Embryonic facial prominence (tissue), 1 donor: ENCODE measurements at regions not wholly inside any gene's neighbourhood (a gene's known extent, or its start where the extent isn't known, plus 50 kb on each side); places are given as distances from the start of the nearest gene placed in this dataset.
"Not testable (repeated sequence)": the region's sequence is repeated elsewhere in the genome, so short reads cannot be mapped to it uniquely, and the experiment has no call there.

Source experiments
- DNase-seq: peaks from one replicate; pipeline ENCODE4 v3.0.0-alpha.2; 2016; ENCODE audit errors: extremely low spot score

DNA sequence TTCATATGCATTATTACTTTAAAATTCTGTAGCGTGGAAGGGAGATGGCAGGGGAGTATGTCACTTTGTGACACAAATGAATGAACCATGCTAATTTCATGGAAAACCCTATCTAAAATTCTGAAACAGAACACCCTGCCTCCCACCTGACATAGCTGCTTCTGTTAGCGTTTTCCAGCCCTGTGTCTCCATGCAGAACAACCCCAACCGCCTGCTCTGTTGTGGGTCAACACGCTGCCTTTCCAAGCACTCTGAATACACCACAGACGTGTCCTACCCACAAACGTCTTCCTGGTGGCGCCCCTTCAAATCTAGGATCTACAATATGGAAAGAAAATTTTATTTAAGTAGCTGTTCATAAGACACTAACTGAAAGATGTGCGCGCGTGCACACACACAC lies 238.6 kb downstream of the TRIML1 start:
- no peak for DNase-seq

DNA sequence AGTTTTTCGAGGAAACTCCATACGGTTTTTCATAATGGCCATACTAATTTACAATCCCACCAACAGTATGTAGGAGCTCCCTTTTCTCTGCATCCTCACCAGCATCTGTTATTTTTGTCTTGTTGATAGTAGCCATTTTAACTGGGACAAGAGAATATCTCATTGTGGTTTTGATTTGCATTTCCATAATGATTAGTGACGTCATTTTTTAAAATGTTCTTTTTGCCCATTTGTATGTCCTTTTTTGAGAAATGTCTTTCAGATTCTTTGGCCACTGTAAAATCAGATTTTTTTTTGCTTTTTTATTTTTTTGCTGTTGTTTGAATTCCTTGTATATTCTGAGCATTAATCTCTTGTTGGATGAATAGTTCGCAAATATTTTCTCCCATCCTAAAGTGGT lies 243.9 kb downstream of the TRIML1 start:
- no peak for DNase-seq

DNA sequence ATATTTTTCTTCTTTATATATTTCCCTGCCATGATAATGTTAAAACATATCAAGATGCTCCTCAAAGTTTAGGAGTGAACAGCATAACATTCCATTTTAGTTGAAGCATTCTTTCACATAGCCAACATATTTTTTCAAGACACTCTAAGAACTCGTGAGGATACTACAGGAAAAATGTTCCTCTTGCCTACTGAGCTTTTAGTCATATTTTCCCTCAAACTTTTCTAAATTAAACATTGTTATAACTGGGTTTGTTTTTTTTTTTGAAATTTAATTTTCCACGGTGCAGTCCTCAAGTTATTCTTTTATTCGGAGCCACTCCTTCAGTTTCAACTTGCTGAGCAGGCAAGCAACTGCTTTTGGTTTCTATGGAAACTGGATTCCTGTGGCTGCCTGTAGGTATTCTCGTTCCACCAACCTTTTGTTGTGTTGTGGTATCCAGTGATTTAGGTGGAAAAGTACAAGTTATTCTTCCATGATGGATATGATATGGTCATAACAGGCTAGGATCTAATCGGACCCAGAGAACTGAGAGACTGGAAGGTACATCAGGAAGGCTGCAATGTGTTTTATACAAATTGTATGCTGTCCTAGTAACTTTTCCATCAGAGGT lies 248.0 kb downstream of the TRIML1 start:
- DNase-seq, result peak; percentile 52

DNA sequence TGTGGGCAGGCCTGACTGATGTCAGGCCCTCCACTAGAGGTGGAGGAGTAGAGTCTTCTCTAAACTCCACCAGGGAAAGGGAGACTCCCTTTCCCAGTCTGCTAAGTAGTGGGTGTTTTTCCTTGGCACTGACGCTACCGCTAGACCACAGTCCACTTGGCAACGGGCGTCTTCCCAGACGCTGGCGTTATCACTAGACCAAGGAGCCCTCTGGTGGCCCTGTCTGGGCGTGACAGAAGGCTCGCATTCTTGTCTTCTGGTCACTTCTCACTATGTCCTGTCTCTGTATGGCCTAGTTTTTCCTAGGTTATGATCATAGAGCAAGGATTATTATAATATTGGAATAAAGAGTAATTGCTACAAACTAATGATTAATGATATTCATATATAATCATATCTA lies 252.1 kb downstream of the TRIML1 start:
- not testable (repeated sequence) for DNase-seq

DNA sequence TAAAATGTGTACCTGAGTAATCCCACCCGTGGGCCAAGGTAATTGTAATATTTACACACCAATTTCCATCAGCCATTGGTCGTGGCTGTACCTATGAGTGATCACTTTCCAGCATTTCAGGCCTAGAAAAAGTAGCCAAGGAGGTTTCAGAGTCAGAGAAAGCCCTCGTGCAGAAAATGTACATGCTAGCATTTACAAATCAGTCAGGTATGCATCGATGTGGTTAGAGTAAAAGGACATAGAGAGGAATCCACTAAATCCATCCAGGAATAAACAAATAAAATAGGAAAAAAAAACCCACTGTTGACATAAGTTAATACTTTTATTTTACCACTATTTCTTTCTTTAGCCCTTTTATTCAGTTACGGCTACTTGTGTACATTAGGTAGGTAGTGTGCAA lies 256.8 kb downstream of the TRIML1 start:
- no peak for DNase-seq

DNA sequence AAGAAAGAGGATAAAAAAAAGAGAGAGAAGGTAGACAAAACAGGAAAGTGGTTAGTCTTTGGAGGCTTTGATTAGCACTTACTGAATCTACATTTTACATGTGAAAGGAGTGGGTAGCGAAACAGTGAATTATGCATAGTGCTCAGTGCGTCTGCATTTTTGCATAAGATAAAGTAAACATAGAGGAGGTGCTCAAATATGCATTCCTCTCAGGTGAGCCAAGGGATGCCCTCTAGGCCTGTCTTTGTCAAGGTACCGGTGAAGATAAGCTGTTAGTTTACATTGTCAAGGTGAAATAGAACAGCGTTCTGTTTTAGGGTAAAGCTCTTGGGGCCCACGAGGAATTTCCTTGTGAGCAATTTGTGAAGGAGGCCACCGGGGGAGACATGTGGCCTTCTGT lies 260.6 kb downstream of the TRIML1 start:
- DNase-seq, result no peak

DNA sequence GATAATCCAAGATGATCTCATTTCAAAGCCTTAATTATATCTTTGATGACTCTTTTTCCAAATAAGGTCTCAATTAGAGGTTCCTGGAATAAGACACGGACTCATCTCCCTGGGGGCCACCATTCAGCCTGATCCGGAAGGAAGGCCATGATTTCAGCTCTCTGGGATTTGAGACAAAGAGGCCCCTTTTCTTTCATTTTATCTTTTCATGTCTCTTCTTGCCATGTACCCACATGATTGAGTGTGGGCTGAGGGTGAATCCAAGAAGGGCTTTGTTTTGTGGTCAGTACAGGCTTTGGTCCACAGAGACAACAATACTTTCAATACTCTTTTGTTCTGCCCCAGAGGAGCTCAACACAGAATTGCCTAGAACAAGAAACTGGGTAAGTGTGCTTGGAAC lies 261.2 kb downstream of the TRIML1 start:
- DNase-seq, result no peak

DNA sequence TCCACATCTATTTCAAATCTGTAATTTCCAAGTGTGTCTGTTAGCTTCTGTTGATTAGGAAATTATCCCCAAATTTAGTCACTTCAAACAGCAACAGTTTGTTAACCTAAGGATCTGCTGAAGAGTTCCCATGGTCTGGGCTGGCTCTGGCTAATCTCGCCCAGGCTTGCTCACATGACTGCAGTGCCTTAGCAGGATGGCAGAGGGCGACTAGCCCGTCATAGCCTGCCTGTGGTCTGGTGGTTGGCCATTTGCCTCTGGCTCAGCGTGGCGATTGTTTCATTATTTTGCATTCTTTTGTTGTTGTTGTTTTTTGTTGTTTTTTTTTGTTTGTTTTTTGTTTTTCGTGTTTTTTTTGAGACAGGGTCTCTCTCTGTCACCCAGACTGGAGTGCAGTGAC lies 264.0 kb downstream of the TRIML1 start:
- no peak for DNase-seq

DNA sequence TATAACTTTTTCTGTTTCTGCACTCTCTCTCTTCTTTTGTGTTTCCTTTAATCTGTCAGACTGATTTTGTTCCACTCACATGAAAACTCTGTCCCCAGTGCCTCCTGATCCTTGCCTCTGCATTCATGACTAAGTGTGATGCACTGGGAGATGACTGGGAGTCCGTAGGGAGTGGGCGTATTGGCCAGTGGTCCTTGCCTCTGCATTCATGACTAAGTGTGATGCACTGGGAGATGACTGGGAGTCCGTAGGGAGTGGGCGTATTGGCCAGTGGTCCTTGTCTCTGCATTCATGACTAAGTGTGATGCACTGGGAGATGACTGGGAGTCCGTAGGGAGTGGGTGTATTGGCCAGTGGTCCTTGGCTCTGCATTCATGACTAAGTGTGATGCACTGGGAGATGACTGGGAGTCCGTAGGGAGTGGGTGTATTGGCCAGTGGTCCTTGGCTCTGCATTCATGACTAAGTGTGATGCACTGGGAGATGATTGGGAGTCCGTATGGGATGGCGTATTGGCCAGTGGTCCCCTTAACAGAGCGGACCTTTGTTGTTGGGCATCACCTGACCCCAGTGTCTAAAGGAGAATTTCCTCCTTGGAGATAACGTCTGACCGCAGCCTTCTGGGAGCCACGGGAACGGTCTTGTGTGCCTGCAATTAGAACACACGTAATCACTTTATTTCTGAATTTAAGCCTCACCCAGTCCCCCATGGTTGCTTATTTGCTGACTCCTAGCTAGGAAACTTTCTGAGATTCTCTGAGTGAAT lies 266.0 kb downstream of the TRIML1 start:
- not testable (repeated sequence) for DNase-seq

DNA sequence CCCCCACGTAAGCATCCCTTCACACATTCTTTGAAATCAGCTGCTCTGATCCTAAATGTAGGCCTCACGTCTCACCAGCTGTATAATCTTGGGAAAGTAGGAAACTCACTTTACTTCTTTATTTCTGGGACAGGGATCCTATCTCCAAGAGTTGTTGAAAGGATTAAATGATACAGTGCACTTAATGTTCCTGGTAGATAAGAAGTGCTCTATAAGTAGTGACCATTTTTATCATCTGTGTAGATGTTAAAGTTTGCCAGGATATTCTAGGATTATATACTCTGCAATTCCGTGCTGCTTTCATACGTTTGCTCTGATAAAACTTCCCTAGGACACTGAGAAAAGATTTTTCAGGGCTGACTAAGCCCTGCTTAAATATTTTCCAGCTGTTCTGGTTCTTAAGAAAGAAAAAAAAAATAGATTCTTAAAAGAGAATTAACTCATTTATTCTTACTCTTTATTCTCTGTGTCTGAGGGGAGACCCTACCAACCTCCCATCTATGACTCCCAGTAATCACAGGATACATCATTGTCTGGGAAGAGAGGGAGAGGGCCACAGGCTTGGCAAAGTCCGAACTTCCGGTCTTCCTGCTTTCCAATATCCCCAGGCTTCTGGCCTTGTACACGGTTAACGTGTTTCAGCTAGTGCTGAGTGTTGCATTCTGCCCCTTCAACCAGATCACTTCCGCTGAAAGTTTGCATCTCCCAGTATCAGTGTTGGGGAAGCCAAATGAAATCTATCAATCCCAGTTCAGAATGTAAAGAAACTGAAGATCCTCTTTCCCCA lies 269.2 kb downstream of the TRIML1 start:
- no peak for DNase-seq

DNA sequence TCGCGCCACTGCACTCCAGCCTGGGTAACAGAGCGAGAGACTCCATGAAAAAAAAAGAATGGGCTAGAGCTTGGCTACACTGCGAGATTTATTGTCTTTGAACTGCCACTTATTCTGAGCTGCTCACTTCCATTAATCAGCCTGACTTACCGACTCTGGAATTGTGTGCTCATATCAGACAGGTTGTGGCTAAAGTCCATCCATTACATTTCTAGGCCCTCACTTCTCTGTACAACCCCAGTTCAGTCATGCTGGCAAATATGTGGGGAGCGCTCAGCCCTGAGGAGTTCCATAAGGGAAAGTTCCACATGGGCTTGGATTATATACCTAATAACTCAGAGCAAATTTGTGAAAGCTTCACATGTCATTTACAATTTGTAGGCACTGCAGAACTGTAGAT lies 270.6 kb downstream of the TRIML1 start:
- DNase-seq, result no peak

DNA sequence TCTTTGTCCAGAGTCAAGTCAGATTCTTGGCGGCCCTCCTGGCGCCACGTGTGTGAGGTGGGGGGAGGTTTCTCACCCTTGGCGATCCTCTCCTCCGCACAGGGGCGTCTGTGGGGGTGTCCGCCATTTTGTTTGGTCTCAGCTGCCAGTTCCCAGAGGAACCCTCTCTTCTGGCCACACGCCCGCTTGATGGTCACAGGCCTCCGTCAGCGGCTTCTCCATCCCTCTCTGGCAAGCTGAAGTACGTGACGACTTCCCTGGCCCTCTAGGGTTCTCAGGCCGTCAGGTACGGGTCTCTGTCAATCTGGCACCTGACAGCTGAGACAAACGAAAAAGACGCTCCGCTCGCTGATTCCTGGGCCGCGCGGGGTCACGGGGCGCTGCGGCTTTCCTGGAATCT lies 272.6 kb downstream of the TRIML1 start:
- no peak for DNase-seq

DNA sequence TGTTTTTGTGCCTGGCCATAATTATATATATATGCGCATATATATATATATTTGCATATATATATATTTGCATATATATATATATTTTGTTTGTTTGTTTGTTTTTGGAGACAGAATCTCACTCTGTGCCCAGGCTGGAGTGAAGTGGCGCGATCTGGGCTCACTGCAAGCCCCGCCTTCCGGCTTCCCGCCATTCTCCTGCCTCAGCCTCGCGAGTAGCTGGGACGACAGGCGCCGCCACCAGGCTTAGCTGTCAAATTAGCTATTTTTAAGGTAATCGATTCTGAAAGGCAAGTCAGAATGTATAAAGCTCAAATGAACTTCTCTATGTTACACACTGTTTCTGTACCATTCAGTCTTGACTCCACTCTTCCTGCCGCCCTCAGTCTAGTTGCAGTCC lies 273.3 kb downstream of the TRIML1 start:
- no peak for DNase-seq

DNA sequence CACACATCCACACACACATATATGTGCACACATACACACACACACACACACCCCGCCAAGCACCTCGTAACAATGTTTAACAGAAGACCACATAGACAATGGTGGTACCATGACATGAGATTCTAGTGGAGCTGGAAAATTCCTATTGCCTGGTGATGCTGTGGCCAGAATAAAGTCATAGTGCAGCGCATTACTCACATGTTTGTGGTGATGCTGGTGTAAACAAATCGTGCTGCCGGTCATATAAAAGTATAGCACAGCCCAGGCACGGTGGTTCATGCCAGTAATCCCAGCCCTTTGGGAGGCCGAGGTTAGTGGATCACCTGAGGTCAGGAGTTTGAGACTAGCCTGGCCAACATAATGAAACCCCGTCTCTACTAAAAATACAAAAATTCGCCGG lies 275.2 kb downstream of the TRIML1 start:
- no peak for DNase-seq

DNA sequence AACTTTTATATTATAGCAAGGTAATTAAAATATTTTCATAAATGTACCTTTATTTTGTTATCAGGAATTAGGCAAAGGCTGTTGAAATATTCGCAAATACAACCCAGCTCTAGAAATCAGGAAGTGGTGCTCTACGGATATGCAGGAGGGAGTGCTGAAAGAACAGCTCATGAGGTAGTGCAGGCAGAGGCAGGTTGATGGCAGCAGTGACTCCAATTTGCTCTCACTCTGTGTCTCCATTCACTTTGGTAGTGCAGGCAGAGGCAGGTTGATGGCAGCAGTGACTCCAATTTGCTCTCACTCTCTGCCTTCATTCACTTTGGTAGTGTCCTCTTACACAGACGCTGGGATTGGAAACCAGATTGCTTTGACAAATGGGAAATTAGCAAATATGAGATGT lies 277.9 kb downstream of the TRIML1 start:
- DNase-seq, result no peak

DNA sequence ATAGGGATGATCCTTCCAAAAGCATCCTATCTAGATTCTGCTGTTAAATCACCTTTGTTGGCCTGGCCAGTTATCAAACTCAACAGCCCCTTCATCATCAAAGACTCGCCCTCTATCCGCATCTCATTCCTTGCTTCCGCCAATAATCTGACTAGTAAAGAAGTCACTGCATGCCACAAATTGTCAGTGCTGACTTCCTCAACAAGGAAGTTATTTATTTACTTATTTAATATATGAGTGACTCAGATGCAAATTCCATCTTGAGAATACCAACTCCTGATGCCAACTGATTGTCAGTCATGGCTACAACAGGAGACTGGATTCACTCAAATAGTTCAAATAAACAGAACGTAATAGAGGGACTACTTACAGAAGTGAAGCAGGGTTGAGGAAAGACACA lies 283.8 kb downstream of the TRIML1 start:
- no peak for DNase-seq

DNA sequence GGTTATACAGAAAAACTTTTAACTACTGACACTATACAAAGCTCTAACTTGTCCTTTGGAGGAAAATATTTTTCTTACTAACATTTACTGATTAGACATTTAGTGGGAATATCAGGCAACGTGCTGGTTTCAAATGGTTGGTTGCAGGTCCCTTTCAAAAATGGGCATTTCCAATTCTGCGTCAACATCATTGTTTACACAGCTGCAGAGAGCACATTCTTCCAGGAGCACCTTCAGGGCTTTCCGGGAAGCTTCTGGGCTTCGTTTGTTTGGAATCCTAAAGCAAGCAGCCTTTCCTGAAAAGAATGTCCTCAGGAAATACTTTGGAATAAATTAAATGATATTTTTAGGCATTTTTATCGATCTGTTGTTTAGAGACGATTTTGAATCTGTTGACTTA lies 289.7 kb downstream of the TRIML1 start:
- no peak for DNase-seq

DNA sequence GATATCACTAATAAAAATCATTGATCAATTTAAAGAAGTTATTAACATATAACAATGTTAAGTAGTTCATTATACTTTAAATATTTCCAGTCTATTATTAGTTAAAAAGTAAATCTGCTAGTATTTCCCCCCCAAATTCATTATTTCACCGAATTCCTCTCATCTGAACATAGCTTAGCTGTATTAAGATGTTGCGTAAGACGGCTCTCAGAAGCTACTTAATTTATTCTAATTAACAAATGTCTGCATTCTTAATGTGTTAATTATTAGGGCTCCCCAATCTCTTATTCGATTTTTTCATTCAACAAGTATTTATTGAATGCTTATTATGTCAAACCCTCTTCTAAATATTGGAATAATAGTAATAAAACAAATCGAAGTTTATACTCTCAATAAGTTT lies 290.7 kb downstream of the TRIML1 start:
- DNase-seq, result no peak

DNA sequence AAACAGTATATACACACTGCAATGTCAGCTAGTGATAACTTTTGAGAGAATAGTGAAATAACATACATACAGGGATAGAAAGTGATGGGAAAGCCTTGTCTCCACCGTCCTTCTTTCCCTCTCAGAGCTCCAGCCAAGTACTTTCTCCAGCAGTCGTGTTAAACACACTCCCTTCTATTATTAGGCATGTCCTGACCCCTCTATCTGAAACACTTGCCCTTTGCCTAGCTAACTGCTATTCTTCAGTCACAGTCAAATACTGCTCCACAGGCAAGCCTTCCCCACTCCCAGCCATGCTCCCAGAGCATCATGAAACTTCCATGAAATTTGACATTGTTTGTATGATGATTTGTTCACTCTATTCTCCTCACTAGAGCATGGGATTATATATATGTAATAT lies 291.1 kb downstream of the TRIML1 start:
- DNase-seq, result no peak

DNA sequence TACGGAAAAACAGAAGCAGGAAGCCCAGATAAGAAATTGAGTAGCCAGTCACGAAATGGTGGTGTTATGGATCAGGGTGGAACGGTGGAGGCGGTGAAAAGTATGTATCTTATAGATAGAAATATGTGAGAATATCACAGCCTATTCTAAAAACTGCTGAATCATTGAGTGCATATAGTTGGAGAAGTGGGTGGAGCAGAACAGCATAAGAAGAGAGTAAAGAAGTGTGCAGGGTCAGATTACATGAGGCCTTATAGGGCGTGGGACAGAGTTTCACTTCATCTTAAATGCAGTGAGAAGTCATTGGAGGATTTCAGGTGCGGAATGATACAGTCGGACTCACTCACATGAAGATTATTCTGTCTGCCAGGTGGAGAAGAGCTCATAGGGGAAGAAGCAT lies 293.1 kb downstream of the TRIML1 start:
- DNase-seq, result no peak

DNA sequence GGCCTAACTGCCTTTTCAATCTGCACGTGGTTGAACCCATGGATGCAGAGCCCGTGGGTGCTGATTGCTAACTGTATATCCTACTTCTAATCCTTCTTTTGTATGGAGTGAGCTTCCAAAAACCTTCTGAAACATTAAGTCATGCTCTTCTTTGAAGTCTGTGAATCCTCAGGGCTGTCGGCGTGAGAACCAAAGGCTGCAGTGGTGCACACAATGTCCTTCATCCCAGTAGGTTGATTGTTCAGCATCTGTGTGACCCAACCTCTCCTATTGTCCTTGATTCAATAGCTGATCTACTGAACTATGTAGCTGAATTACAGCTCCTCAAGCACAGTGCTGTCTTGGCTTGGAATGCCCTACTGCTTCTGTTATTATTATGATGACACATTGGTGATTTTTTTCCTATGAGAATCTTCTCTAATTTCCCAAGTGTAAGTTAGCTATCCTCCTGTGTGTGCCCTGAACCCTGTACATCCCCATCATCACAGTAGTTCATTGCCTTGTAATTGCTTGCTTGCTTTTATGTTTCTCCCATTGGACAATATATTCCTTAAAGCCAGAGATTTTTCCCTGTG lies 294.6 kb downstream of the TRIML1 start:
- DNase-seq, result no peak

DNA sequence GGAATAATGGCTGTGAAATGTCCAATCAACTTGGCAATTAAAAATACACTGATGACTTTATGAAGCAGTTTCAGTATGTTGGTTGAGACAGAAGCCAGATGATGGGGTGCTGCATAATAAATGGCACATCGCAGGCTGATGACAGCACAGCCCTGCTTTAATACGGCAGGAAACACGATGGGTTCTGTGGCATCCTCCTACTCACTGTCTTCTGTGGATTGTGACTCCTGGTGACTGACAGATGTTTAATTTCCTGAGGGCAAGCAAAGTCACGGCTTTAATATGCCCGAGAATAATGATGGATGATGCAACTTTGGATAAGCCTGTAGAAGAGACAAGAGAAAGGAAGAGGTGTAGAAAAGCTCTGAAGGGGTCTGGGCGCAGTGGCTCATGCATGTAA lies 295.4 kb downstream of the TRIML1 start:
- DNase-seq, result no peak

DNA sequence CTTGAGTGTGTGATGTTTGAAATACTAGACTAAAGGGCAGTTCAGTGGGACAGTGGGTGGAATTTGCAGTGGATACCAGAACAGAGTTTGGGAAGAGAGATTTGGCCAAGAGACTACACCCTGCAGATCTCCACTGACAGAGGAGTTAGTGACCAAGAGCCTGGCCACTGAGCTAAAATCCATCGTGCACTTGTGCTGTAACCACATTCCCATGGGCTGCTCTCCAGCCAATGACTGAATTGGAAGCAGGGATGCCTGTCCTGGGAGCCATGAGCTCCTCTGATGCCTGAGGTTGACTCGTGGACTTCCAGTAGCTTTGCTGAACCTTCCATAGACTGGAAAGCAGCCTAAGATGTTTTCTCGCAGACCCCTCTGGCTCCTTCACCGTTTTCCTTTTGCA lies 296.1 kb downstream of the TRIML1 start:
- no peak for DNase-seq
